Cardiac fibroblast (primary cell): ENCODE measurements at regions not wholly inside any gene's neighbourhood (a gene's known extent, or its start where the extent isn't known, plus 50 kb on each side); places are given as distances from the start of the nearest gene placed in this dataset.

Experiments
- DNase-seq, 2 donors: peaks; one replicate each; pipeline versions ENCODE4 v3.0.0 to v3.0.0-alpha.2; 2010; ENCODE audit warnings: low read depth in 2 of 2
- H3K4me3 ChIP-seq, 2 donors: replicated peaks in 1 of 2; 1 replicate in 1 of 2; 2 replicates in 1 of 2; pipeline ENCODE4 v1.5.1; 2011; ENCODE audit warnings: low read depth in 2 of 2, low read length in 2 of 2, mild to moderate bottlenecking in 2 of 2, moderate library complexity in 1 of 2
- TF ChIP-seq, protein P1 (sequence below): IDR thresholded peaks from one replicate; pipeline ENCODE4 v1.5.1; 2011; ENCODE audit warnings: low read depth, mild to moderate bottlenecking, low read length, inconsistent platforms

DNA sequence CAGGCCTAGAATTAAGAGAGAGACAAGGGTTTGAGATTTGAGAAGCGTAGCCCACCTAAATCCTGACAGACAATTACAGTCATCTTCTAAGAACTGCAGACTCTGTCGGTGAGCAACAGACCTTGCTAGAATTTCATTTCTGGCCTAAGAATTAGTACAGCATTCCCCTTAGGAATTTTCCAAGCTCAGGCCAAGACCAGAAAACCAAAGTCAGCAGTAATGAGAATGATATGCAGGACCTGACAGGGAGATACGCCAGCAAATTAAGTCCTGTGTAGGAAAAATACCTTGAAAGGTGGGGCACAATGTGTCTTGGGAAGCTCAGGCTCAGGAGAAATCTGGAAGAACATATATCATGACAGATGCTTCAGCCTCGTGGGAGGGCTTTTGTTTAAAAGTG lies 52.7 kb upstream of the HERPUD2 start:
- no peak overlapping the region for H3K4me3 ChIP-seq
- peak in 1 of 2 donors; percentile 23 for DNase-seq
- TF ChIP-seq, protein P1, sequence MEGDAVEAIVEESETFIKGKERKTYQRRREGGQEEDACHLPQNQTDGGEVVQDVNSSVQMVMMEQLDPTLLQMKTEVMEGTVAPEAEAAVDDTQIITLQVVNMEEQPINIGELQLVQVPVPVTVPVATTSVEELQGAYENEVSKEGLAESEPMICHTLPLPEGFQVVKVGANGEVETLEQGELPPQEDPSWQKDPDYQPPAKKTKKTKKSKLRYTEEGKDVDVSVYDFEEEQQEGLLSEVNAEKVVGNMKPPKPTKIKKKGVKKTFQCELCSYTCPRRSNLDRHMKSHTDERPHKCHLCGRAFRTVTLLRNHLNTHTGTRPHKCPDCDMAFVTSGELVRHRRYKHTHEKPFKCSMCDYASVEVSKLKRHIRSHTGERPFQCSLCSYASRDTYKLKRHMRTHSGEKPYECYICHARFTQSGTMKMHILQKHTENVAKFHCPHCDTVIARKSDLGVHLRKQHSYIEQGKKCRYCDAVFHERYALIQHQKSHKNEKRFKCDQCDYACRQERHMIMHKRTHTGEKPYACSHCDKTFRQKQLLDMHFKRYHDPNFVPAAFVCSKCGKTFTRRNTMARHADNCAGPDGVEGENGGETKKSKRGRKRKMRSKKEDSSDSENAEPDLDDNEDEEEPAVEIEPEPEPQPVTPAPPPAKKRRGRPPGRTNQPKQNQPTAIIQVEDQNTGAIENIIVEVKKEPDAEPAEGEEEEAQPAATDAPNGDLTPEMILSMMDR: no peak

DNA sequence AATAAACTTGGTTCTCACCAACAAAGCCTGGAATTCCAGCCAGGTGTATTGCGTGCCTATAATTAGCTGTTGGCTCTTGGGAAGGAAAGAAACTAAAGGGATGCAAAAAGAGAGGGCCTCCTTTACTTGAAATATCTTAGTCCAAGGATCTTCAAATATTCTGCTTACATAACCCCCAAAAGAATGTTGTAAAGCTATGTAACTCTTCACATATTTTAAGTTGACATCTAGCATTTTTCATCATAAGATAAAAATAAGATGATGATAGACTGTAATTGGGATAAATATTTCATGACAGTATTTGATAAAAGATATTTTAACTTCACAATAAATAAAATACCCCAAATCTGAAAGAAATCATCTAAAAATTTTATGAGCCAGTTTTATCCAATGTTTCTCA lies 52.5 kb upstream of the SEPTIN7 start:
- TF ChIP-seq, protein P1: no peak
- H3K4me3 ChIP-seq: no peak overlapping the region
- DNase-seq: peak in 1 of 2 donors; percentile 19

DNA sequence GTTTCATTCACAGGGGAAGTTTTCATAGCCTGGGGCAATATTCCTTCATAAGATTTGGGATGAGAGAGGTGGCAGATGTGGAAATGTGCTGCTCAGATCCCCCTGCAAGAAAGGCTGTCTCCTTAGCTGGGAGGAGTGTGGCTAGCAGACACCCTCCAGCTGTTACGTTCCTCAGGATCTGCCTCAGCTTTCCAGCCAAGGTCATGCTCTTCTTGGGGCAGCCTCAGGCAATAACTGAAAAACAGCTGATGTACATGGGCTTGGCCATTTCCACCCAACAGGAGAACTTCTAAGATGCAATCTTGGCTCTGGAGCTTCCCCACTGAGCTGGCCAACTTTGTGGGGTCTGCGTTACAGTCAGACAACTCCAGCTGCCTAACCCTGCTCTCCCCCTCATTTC lies 51.3 kb upstream of the SEPTIN7 start:
- TF ChIP-seq, protein P1: no peak
- no peak overlapping the region for H3K4me3 ChIP-seq
- DNase-seq: peak in 1 of 2 donors; percentile 89
